Stimulated activated effector memory CD8-positive, alpha-beta T cell treated with anti-CD3 and anti-CD28 coated beads, Interleukin-12 subunit alpha, Interleukin-12 subunit beta, amount 100 ng/mL, for 72 hours (primary cell): ENCODE measurements at regions not wholly inside any gene's neighbourhood (a gene's known extent, or its start where the extent isn't known, plus 50 kb on each side); places are given as distances from the start of the nearest gene placed in this dataset.

ENCODE experiments used
- ATAC-seq: fragments of 150-1000 bp; cut with Tn5 transposase; 2 replicates; pipeline ENCODE4 v1.10.0; 2021
- DNase-seq, 2 donors: peaks; one replicate each; pipeline ENCODE4 v3.0.0; 2021 to 2022; ENCODE audit warnings: low spot score in 2 of 2
- H3K27ac Mint-ChIP-seq: one replicate; pipeline ENCODE4 v1.8.0; 2022; ENCODE audit warnings: mild to moderate bottlenecking, mixed read lengths
- H3K36me3 Mint-ChIP-seq: one replicate; pipeline ENCODE4 v1.8.0; 2022; ENCODE audit warnings: mild to moderate bottlenecking, mixed read lengths
- H3K4me1 Mint-ChIP-seq: one replicate; pipeline ENCODE4 v1.8.0; 2022; ENCODE audit warnings: mixed read lengths
- H3K4me3 Mint-ChIP-seq: one replicate; pipeline ENCODE4 v1.8.0; 2022; ENCODE audit warnings: mild to moderate bottlenecking, mixed read lengths
- H3K9me3 Mint-ChIP-seq: one replicate; pipeline ENCODE4 v1.8.0; 2022; ENCODE audit warnings: mixed read lengths

DNA sequence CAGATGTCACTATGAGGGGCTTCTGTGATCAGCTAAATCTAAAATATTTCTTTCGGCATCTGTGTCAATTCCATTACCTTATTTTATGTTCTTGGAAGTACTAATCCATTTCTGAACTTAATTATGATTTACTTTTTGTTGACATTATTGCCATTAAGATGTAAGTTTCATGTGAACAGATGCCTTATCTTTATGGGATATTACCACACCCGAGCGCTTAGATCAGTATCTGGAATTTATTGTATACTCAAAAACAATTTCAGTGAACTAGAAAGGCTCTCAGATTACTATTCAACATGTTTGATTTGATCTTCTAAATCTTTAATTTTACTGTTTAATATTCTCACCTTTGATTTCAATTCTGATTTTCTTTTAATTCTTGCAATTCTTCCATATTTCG is 567.7 kb upstream of the TLE4 start:
- Mint-ChIP-seq H3K9me3 (peaks cover 8% of the 10 kb centered on the region), H3K27ac (no peak overlapping the region), H3K4me3 (no peak overlapping the region), H3K4me1 (no peaks in the 10 kb centered on the region), H3K36me3 (no peaks in the 10 kb centered on the region)
- no peak for DNase-seq
- no peak for ATAC-seq

DNA sequence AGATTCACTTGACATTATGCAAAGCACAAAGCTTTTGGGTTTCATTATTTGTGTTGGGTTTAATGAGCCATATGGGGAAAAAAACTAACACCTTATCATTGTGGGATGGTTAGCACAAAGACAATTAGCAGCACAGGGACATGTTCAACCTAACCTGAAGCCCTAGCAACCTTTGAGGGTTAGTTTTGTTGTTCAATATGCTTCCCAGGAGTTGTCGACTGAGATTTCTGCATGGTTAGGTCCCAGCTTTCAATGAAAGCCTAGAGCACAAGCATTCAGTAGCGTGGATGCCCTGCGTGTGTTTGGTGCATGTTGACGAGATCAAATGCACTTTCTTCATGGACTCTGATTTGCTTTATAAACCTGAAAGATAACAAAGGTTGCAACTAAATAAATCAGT is 565.2 kb upstream of the TLE4 start:
- ATAC-seq, result no peak
- no peak overlapping the region for H3K4me3 Mint-ChIP-seq
- no peaks in the 10 kb centered on the region for H3K36me3 Mint-ChIP-seq
- no peak overlapping the region for H3K27ac Mint-ChIP-seq
- peaks cover 8% of the 10 kb centered on the region for H3K9me3 Mint-ChIP-seq
- no peaks in the 10 kb centered on the region for H3K4me1 Mint-ChIP-seq
- no peak for DNase-seq

GRCh38 chr9:79007701-79008483 is 563.9 kb upstream of the TLE4 start:
- Mint-ChIP-seq H3K27ac (no peak overlapping the region), H3K4me1 (no peaks in the 10 kb centered on the region), H3K36me3 (no peaks in the 10 kb centered on the region), H3K4me3 (no peak overlapping the region), H3K9me3 (peaks cover 10% of the 10 kb centered on the region)
- DNase-seq (no peak), ATAC-seq (no peak)

- Mint-ChIP-seq H3K36me3 (no peaks in the 10 kb centered on the region), H3K9me3 (peaks cover 11% of the 10 kb centered on the region), H3K4me3 (no peak overlapping the region), H3K27ac (no peak overlapping the region), H3K4me1 (no peaks in the 10 kb centered on the region)
- no peak for DNase-seq
- no peak for ATAC-seq
Observed at GRCh38 chr9:79008916-79009315, 562.8 kb upstream of the TLE4 start.

DNA sequence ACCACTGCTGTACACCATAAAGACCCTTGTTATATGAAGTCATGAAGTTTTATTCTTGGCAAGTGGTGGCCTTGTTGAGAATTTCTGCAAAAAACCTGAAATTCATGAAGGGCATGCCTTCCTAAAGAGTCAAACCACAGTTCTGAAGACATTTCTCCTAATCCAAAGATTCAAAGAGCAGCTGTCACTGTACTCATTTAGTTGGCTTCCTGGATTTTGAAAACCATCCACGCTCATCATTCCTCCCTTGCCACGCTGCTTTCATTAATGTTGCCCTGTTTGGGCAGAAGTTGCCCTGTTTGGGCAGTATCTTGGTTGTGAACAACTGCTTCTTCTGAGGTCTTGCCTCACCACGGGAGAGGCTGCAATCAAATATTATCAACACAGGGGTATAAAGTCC is 560.3 kb upstream of the TLE4 start:
- Mint-ChIP-seq H3K4me1 (no peaks in the 10 kb centered on the region), H3K9me3 (peaks cover 14% of the 10 kb centered on the region), H3K4me3 (no peak overlapping the region), H3K27ac (no peak overlapping the region), H3K36me3 (no peaks in the 10 kb centered on the region)
- DNase-seq (no peak), ATAC-seq (no peak)

DNA sequence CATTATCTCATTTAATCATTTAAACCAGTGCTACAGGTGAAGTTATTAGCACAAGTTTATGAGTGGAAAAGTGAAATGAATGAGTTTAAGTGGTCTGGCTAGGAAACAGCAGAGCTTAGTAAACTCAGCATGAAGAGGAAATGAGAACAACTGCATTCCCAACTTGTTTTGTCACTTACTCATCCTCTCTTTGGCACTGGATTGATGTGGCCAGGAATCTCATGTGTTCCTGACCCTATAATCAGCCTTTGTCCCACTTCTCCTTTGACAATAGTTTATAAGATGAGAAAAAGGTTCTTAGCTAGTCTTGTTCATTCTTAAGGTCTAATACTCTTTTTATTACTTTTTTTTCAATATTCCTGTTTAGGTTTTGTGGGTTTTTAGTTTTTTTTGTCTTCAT is 559.2 kb upstream of the TLE4 start:
- ATAC-seq (no peak), DNase-seq (no peak)
- Mint-ChIP-seq H3K4me1 (no peaks in the 10 kb centered on the region), H3K36me3 (no peaks in the 10 kb centered on the region), H3K9me3 (peaks cover 14% of the 10 kb centered on the region), H3K27ac (no peak overlapping the region), H3K4me3 (no peak overlapping the region)

GRCh38 chr9:79013715-79014610 is 557.8 kb upstream of the TLE4 start:
- DNase-seq, result no peak
- H3K36me3 Mint-ChIP-seq, result no peaks in the 10 kb centered on the region
- H3K4me1 Mint-ChIP-seq, result no peaks in the 10 kb centered on the region
- H3K9me3 Mint-ChIP-seq, result peaks cover 14% of the 10 kb centered on the region
- no peak for ATAC-seq
- H3K4me3 Mint-ChIP-seq, result no peak overlapping the region
- H3K27ac Mint-ChIP-seq, result no peak overlapping the region

DNA sequence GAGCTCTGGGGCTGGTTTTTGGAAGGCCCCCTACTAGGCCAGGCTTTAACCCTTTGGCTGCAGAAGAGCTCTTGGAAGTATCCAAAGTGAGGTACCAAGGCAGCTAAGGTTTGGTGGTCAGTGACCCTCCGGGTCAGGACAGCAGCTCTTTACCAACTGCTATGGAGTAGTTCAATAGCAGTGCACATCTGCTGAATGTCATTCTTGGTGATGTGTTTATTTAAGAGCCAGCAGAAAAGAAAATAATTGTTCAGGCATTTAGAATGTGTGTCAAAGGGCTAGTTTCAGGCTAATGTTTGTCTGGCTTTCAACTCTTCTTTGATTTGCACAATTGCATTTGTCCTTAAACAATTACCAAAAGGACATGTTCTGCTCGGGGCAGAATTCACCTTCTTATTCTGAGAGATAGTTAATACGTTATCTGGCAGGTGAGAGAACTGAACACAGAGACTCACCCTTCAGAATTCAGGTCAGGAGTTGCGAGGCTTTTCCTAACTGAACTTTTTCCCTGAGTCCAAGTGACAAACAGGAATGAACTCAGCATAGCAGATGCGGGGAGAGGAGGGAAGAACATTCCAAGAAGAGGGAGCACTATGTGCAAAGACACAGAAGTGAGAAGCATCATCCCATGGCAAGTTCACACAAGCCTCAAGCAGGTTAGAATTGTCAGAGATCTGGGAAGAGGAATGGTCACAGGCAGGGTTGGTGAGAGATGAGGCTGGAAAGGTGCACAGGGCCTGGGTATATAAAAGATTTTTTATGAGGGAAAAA is 556.7 kb upstream of the TLE4 start:
- no peaks in the 10 kb centered on the region for H3K36me3 Mint-ChIP-seq
- H3K9me3 Mint-ChIP-seq, result peaks cover 12% of the 10 kb centered on the region
- DNase-seq, result no peak
- ATAC-seq, result no peak
- no peaks in the 10 kb centered on the region for H3K4me1 Mint-ChIP-seq
- H3K27ac Mint-ChIP-seq, result no peak overlapping the region
- no peak overlapping the region for H3K4me3 Mint-ChIP-seq

DNA sequence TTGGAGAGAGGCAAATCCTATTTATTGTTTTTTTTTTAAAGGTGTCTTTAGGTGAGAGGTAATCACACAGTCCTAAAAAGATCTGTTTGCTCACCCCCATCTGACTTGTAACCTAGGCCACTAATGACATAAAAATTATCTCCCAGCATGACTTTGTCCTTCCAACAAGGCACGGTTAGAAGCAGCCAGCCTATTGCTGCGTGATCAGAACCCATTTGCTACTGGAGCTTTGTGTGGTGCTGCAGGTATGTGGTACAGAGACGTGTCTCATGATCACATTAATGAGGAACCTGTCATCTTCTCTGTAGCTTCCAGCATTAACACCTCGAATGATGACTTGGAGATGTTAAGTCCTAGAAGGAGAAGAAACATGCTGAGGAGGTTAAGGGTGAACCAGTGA is 555.8 kb upstream of the TLE4 start:
- Mint-ChIP-seq H3K9me3 (peaks cover 12% of the 10 kb centered on the region), H3K4me3 (no peak overlapping the region), H3K4me1 (no peaks in the 10 kb centered on the region), H3K27ac (no peak overlapping the region), H3K36me3 (no peaks in the 10 kb centered on the region)
- ATAC-seq, result no peak
- DNase-seq, result no peak

DNA sequence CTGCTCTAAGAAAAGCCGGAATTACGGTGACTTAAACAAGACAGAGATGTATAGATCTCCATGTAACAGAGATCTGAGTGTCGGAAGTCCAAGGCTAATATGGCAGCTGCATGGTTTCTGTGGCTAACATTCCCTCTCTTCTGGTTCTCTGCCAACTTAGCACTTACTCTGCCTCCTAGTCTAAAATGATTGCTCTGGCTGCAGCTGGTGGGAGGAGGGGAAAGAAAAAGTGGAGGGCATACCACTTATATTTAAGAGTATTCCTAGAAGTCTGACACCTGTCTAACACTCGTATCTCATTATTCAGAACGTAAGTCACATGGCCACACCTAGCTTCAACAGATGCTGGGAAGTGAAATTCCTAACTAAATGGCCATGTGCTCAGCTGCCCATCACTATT is 551.5 kb upstream of the TLE4 start:
- Mint-ChIP-seq H3K4me1 (no peaks in the 10 kb centered on the region), H3K36me3 (no peaks in the 10 kb centered on the region), H3K27ac (no peak overlapping the region), H3K4me3 (no peak overlapping the region), H3K9me3 (peaks cover 1% of the 10 kb centered on the region)
- no peak for ATAC-seq
- no peak for DNase-seq

DNA sequence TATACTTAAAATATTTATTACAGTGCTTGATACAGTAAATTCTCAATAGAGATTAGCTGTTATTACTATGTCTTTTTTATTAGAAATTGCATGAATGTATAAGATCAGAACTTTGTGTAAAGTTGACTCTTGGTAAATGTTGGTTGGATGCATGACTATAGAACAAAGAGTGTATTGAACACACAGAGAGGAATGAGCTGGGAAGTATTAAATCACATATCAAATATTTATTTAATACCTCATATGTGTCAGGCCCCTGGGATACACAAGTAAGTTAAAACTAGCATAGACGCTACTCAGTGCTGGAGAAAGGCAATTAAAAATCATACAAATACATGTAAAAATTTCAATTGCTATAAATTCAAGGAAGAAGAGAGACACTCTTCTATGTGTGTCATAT is 550.7 kb upstream of the TLE4 start:
- Mint-ChIP-seq H3K4me3 (no peak overlapping the region), H3K9me3 (peaks cover 1% of the 10 kb centered on the region), H3K4me1 (no peaks in the 10 kb centered on the region), H3K36me3 (no peaks in the 10 kb centered on the region), H3K27ac (no peak overlapping the region)
- no peak for ATAC-seq
- DNase-seq, result no peak

DNA sequence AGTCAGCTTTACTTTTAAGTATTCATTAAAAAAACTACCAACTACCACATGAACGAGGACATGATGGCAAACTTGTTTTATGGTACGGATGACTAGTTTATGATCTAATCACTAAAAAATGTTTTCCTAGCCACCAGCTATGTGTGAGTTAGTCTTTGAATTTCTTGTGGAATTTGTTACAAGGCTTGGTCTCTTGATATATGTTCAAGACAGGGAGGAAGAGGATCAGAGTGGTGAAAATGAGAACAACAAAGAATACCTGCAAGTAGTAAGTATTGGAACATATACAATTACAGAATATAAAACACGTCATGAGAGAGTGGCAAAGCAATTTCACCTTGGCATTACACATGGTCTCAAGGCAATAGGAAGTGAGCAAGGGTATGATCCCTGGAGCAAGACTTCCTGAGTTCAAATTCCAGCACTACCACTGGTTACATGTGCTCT is 548.6 kb upstream of the TLE4 start:
- DNase-seq (no peak), ATAC-seq (no peak)
- Mint-ChIP-seq H3K36me3 (no peaks in the 10 kb centered on the region), H3K27ac (no peak overlapping the region), H3K9me3 (peaks cover 4% of the 10 kb centered on the region), H3K4me1 (no peaks in the 10 kb centered on the region), H3K4me3 (no peak overlapping the region)

DNA sequence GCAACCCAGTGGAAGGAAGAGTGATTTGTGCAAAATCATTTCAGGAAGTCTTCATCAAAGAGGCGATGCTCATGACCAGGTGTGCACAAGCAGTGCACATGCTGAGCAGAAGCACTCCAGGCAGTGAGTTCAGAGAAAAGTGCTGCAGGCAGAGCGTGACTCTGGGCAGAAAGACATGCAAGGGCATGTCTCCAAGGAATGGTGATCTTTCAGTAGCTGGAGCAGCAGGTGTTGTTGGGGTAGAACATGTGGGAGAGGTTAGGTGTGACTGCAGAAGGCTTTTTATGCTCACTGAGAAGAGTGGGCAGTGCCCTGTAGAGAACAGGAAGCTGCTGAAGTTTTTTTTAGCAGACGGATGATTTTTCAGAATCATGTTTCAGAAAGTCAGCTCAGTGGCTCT is 545.4 kb upstream of the TLE4 start:
- Mint-ChIP-seq H3K4me3 (no peak overlapping the region), H3K4me1 (no peaks in the 10 kb centered on the region), H3K36me3 (no peaks in the 10 kb centered on the region), H3K27ac (no peak overlapping the region), H3K9me3 (peaks cover 4% of the 10 kb centered on the region)
- ATAC-seq, result no peak
- no peak for DNase-seq

DNA sequence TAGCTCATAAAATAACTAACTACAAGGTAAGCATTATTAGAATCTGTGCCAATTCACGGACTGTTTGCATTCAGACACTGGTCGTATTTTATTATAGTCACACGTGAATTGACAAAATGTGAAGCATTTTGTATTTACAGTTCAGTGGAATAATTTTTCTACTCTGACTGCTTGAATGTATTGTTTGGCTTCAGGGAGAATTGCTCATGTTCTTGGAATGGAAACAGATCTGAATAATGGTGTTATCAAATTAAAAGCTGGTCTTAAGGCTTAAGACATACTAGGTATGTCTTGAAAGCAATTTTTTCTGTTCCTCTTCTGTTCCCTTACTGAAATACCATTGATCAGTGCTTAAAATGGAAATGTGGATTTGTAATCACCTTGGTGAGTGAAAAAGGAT is 543.7 kb upstream of the TLE4 start:
- DNase-seq, result no peak
- no peak for ATAC-seq
- H3K4me3 Mint-ChIP-seq, result no peak overlapping the region
- no peaks in the 10 kb centered on the region for H3K4me1 Mint-ChIP-seq
- H3K27ac Mint-ChIP-seq, result no peak overlapping the region
- H3K36me3 Mint-ChIP-seq, result no peaks in the 10 kb centered on the region
- H3K9me3 Mint-ChIP-seq, result peaks cover 4% of the 10 kb centered on the region

DNA sequence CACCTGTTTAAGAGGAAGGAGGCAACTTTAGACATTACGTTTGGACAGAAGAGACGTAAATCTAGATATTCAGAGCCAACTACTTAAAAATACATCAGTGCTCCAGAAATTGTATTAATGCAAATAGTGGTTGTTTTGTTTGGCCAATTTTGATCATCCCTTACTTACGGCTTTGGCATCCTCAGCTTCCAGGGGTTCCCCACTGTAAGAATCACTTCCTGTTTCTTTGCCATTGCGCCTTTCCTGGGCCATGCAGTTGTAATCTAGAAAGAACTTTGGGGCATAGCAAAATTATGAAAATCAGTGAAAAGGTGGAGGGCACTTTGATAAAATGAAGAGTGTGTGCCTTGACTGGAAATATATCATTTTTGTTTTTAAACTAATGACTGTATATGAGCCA is 537.2 kb upstream of the TLE4 start:
- ATAC-seq (no peak), DNase-seq (no peak)
- Mint-ChIP-seq H3K36me3 (no peaks in the 10 kb centered on the region), H3K4me3 (no peak overlapping the region), H3K4me1 (no peaks in the 10 kb centered on the region), H3K9me3 (peaks cover 4% of the 10 kb centered on the region), H3K27ac (no peak overlapping the region)
